Body of pancreas (tissue), 4 donors: ENCODE measurements at regions not wholly inside any gene's neighbourhood (a gene's known extent, or its start where the extent isn't known, plus 50 kb on each side); places are given as distances from the start of the nearest gene placed in this dataset.

Source experiments
- ATAC-seq: fragments of 150-250 bp; one replicate; pipeline ENCODE4 v1.9.1; 2016
- DNase-seq, 4 donors: peaks; one replicate each; pipeline ENCODE4 v3.0.0-alpha.2; 2019
- H3K27ac ChIP-seq, 4 donors: fragments of 200-600 bp; sonication (generic); 1 replicate in 3 of 4; 2 replicates in 1 of 4; pipeline versions ENCODE4 v1.5.1 to v1.6.1; 2016 to 2019; ENCODE audit warnings: mild to moderate bottlenecking in 1 of 4, mixed read lengths in 1 of 4, moderate library complexity in 1 of 4
- H3K27me3 ChIP-seq, 2 donors: fragments of 200-600 bp; sonication (generic); one replicate each; pipeline ENCODE4 v1.6.0; 2016; ENCODE audit warnings: mild to moderate bottlenecking in 1 of 2
- H3K36me3 ChIP-seq, 2 donors: fragments of 200-600 bp; sonication (generic); replicated peaks in 1 of 2; 2 replicates each; pipeline ENCODE4 v1.5.1; 2016; ENCODE audit warnings: low read depth in 2 of 2; ENCODE audit not compliant: insufficient read depth in 1 of 2
- H3K4me1 ChIP-seq: fragments of 200-600 bp; sonication (generic); one replicate; pipeline ENCODE4 v1.6.0; 2016
- H3K4me3 ChIP-seq, 2 donors: fragments of 200-600 bp; sonication (generic); 1 replicate in 1 of 2; 2 replicates in 1 of 2; pipeline ENCODE4 v1.5.1; 2016 to 2019
- H3K9me3 ChIP-seq, 3 donors: fragments of 200-600 bp; sonication (generic); 1 replicate in 2 of 3; 2 replicates in 1 of 3; pipeline ENCODE4 v1.5.1; 2016
- POLR2A ChIP-seq, 3 donors: fragments of 450-650 bp; IDR thresholded peaks; one replicate each; pipeline ENCODE4 v1.6.1; 2016; ENCODE audit warnings: antibody characterized with exemption in 3 of 3, mild to moderate bottlenecking in 2 of 3
- WGBS, 2 donors: methylation state at CpG; one replicate each; pipeline ENCODE4 v1.1.5; 2017; 5-methylcytosine and 5-hydroxymethylcytosine counted together
- intact Hi-C: fragments of 100-400 bp; cut with DNase I; formaldehyde crosslinking; loops from one replicate; pipeline ENCODE4 v1.15.1; 2023
- TF ChIP-seq, protein P1 (sequence below), 7 experiments: fragments of 450-650 bp in 4 of 7; fragments of 200-600 bp in 3 of 7; sonication (generic) in 3 of 7; IDR thresholded peaks; one replicate each; pipeline ENCODE4 v1.5.1; 2016 to 2019; ENCODE audit warnings: antibody characterized with exemption in 7 of 7

DNA sequence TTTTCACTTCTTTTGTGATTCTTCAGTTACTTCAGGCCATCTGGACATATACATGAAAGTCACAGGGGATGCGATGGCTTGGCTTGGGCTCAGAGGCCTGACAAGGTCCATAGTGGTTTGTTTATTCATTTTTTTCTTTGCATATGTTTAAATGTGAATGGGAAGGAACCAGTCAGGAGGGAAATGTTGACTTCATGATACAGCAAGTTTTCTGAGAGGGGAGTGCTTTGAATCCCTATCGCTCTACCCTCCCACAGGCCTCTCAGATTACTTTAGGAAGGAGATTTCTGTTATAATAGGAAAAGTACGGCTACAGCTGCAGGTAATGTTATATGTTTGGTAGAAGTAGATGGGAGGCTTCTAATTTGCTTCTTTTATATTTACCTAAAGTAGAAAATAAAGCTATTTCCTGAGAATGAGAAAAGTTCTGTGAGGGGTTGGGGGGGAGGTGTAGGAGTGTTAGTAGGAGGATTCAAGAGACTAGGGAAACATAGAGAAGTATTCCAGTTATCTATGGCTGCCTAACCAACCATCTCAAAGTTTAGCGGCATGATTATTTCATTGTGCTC lies 322.9 kb downstream of the RAPGEF2 start:
- no peak for DNase-seq
- WGBS, 2 donors = 63 to 69% methylated on average over 4 of the region's 4 CpGs
- intact Hi-C loops = no loop called here
- Histone ChIP-seq H3K4me3 (no peak overlapping the region), H3K27ac (no peak overlapping the region), H3K9me3 (peaks cover 0 to 4% (median 0%) of the 10 kb centered on the region in 3 donors), H3K36me3 (no peaks in the 10 kb centered on the region), H3K4me1 (no peaks in the 10 kb centered on the region), H3K27me3 (no peaks in the 10 kb centered on the region)
- ATAC-seq = no peak
- TF ChIP-seq, protein P1, sequence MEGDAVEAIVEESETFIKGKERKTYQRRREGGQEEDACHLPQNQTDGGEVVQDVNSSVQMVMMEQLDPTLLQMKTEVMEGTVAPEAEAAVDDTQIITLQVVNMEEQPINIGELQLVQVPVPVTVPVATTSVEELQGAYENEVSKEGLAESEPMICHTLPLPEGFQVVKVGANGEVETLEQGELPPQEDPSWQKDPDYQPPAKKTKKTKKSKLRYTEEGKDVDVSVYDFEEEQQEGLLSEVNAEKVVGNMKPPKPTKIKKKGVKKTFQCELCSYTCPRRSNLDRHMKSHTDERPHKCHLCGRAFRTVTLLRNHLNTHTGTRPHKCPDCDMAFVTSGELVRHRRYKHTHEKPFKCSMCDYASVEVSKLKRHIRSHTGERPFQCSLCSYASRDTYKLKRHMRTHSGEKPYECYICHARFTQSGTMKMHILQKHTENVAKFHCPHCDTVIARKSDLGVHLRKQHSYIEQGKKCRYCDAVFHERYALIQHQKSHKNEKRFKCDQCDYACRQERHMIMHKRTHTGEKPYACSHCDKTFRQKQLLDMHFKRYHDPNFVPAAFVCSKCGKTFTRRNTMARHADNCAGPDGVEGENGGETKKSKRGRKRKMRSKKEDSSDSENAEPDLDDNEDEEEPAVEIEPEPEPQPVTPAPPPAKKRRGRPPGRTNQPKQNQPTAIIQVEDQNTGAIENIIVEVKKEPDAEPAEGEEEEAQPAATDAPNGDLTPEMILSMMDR (IDR thresholded peaks at IDR 0.05) = no peak
- TF ChIP-seq POLR2A (IDR thresholded peaks at IDR 0.05) = no peak

- H3K9me3 ChIP-seq = no peaks in the 10 kb centered on the region
- WGBS, 2 donors = 92 to 94% methylated on average over 5 of the region's 5 CpGs
- no peak for TF ChIP-seq POLR2A (IDR thresholded peaks at IDR 0.05)
- TF ChIP-seq, protein P1 (IDR thresholded peaks at IDR 0.05) = no peak
- no peak for ATAC-seq
- no peak overlapping the region for H3K4me3 ChIP-seq
- no peaks in the 10 kb centered on the region for H3K36me3 ChIP-seq
- intact Hi-C loops = no loop called here
- no peaks in the 10 kb centered on the region for H3K27me3 ChIP-seq
- no peak overlapping the region for H3K27ac ChIP-seq
- DNase-seq = no peak
- no peaks in the 10 kb centered on the region for H3K4me1 ChIP-seq
Observed at GRCh38 chr4:159428293-159428692, 325.4 kb downstream of the RAPGEF2 start.

- WGBS, 2 donors = 18 to 23% methylated on average over 5 to 6 of the region's 6 CpGs
Observed at GRCh38 chr4:159428975-159429692, 326.3 kb downstream of the RAPGEF2 start.

DNA sequence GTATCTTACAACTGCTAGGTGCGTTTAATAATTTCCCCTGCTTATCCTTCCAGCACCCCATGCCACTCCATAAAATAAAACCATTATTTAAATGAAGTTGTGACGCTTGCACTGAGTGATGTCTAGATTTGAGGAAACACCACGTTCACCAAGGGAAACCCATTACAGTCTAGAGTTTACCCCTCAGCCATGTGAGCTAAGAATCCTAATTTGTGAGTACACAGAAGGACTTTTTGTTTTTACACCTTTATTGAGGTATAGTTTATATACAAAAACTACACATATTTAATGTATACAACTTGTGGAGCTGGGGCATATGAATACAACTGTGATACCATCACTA lies 326.8 kb downstream of the RAPGEF2 start:
- TF ChIP-seq, protein P1 (IDR thresholded peaks at IDR 0.05) = no peak
- no peak for TF ChIP-seq POLR2A (IDR thresholded peaks at IDR 0.05)
- WGBS, 2 donors = 41 to 47% methylated on average over 3 of the region's 3 CpGs
- no peak for DNase-seq
- H3K4me3 ChIP-seq = no peak overlapping the region
- no peak for ATAC-seq
- no peaks in the 10 kb centered on the region for H3K27me3 ChIP-seq
- H3K36me3 ChIP-seq = no peaks in the 10 kb centered on the region
- intact Hi-C loops = no loop called here
- H3K27ac ChIP-seq = no peak overlapping the region
- H3K9me3 ChIP-seq = no peaks in the 10 kb centered on the region
- H3K4me1 ChIP-seq = no peaks in the 10 kb centered on the region

More at GRCh38 chr4:159428975-159429692, 326.3 kb downstream of the RAPGEF2 start:
- no peaks in the 10 kb centered on the region for H3K9me3 ChIP-seq
- no peak overlapping the region for H3K27ac ChIP-seq
- H3K27me3 ChIP-seq = no peaks in the 10 kb centered on the region
- H3K36me3 ChIP-seq = no peaks in the 10 kb centered on the region
- H3K4me1 ChIP-seq = no peaks in the 10 kb centered on the region
- ATAC-seq (no peak), DNase-seq (no peak)
- no peak for TF ChIP-seq POLR2A (IDR thresholded peaks at IDR 0.05)
- TF ChIP-seq, protein P1 (IDR thresholded peaks at IDR 0.05) = no peak
- intact Hi-C loops = no loop called here
- no peak overlapping the region for H3K4me3 ChIP-seq

GRCh38 chr4:159430896-159431295 lies 328.0 kb downstream of the RAPGEF2 start:
- Histone ChIP-seq H3K9me3 (no peaks in the 10 kb centered on the region), H3K27ac (no peak overlapping the region), H3K4me3 (no peak overlapping the region), H3K27me3 (no peaks in the 10 kb centered on the region), H3K36me3 (no peaks in the 10 kb centered on the region), H3K4me1 (no peaks in the 10 kb centered on the region)
- TF ChIP-seq, protein P1 (IDR thresholded peaks at IDR 0.05) = no peak
- no peak for TF ChIP-seq POLR2A (IDR thresholded peaks at IDR 0.05)
- ATAC-seq (no peak), DNase-seq (no peak)
- intact Hi-C loops = no loop called here
- 89 to 93% methylated on average over 5 of the region's 5 CpGs for WGBS, 2 donors
